HG03378 (cell line): ENCODE measurements at regions not wholly inside any gene's neighbourhood (a gene's known extent, or its start where the extent isn't known, plus 50 kb on each side); places are given as distances from the start of the nearest gene placed in this dataset.

Experiments
- ATAC-seq: cut with Tn5 transposase; IDR thresholded peaks from one replicate; pipeline ENCODE4 v1.9.1; 2021; ENCODE audit warnings: mild to moderate bottlenecking, moderate library complexity; ENCODE audit not compliant: unreplicated experiment

- no peak for ATAC-seq
Observed at GRCh38 chr14:100955201-100955600, 51.7 kb upstream of the RTL1 start.

GRCh38 chr14:100962494-100962893, 59.0 kb upstream of the RTL1 start:
- no peak for ATAC-seq

DNA sequence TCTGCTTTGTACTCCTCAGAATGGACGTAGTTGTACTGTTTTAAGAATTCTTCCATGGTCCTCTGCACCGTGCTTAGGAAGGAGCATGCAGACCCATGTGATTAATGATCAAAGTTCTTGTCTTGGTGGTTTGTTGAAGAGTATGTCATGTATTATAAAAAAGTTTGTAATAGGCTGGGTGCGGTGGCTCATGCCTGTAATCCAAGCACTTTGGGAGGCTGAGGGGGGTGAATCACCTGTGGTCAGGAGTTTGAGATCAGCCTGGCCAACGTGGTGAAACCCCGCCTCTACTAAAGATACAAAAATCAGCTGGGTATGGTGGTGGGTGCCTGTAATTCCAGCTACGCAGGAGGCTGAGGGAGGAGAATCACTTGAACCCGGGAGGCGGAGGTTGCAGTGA, 61.8 kb upstream of the RTL1 start:
- ATAC-seq: no peak

GRCh38 chr14:100967178-100967577, 63.7 kb upstream of the RTL1 start:
- no peak for ATAC-seq

DNA sequence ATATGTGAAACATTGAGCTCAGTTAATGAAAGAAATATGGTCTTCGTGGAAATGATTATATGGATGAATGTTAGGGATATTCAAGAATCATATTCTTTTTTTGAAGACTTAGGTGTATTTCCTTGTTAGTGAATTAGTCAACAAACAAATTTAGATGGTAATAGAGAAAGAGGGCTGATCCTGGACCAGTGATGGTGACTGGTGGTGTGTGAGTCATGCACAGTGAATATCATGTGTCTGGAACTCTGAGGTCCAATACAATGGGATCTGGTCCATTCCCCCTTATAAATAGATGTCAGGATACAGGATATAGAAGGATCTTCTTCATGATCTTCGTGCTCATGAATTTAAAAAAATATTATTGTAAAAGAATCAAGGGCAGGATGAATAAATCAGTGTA, 64.4 kb upstream of the RTL1 start:
- no peak for ATAC-seq

DNA sequence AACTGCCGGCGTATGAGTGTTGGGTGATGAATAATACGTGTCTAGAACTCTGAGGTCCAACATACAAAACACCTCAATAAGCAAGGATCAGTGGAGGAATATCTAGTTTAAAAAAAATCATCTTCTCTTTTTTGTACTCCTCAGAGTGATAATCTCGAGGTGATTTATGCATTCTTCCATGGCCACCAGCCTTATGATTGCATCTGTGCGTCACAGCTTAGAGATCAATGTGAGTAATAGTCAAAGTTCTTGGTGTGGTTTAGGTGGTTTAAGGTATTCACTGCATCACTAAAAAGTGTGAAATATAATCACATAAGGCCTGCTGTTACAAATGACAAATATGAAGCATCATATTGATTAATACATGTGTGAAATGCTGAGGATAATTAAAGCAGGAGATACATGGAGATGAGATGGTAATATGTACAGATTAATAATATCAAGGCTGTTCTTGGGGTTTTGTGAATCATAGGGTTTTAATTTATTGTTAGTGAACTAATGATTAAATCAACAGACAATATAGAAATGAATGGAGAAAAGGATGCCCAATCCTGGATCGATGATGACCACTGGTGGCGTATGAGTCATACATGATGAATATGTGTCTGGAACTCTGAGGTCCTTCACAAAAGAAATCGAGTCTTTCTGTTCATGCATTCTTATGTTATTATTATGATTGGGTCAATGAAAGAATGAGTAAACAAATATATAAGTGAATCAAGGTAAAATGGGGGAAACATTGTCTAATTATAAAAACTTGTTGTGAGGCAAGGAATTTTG, 68.8 kb upstream of the RTL1 start:
- ATAC-seq: no peak

DNA sequence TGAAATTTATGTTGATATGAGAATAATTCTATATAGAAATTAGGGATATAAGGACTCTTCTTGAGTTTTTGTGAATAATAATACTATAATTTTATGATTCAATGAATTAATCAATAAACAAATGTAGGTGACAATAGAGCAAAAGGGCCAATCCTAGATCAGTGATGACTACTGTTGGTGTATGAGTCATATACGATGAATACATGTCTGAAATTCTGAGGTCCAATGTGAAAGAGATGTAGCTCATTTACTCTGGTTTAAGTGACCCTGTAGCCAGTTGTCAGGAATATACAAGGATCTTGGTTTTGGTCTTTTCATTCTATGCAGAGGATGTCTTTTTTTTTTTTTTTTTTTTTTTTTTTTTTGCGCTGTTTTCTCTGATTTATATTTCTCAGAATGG, 72.1 kb upstream of the RTL1 start:
- ATAC-seq: no peak

- no peak for ATAC-seq
Observed at GRCh38 chr14:100979079-100979478, 75.6 kb upstream of the RTL1 start.

DNA sequence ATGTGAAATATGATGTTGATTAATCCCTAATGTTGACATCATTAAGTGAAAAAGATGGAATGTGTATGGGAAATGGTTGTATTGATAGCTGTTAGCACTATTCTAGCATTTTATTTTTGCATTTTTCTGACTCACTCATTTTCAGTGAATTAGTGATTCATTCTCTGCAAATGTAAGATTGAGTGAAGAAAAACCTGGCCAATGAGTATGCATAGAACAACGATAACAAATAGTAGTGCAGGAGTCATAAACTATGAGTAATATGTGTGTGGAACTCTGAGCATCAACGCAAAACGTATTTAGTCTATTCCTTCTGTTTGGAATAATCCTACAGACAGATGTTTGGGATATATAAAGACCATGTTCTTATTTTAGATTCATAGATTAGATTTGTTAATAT, 76.3 kb upstream of the RTL1 start:
- ATAC-seq: no peak

GRCh38 chr14:100980823-100981222, 77.3 kb upstream of the RTL1 start:
- ATAC-seq: no peak

- no peak for ATAC-seq
Observed at GRCh38 chr14:100981809-100982208, 78.3 kb upstream of the RTL1 start.

- ATAC-seq: no peak
Observed at GRCh38 chr14:100982353-100982752, 78.8 kb upstream of the RTL1 start.

- no peak for ATAC-seq
Observed at GRCh38 chr14:100982762-100983161, 79.2 kb upstream of the RTL1 start.

GRCh38 chr14:100983710-100984109, 80.2 kb upstream of the RTL1 start:
- ATAC-seq: no peak

GRCh38 chr14:100988011-100988410, 84.5 kb upstream of the RTL1 start:
- no peak for ATAC-seq

DNA sequence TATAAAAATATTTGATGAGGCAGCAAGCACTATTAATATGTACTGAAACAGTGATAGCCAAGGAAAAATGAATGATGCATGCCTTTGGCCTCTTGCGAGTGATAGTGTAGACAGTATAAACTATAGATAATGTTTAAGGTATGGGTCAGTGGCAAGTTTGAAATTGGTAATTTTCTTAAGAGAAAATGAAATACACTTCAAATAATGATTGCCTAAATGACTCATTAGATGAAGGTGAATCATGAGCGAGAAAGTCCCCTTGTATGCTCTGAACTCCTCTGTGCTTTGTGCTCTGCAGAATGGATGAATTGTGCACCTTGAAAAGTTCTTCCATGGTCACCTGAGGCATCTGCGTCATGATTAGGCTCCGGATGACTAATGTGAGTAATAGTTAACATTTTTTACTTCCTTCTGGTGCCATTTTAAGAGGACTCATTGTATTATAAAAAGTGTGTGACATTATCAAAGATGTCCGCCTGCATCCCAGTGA, 84.9 kb upstream of the RTL1 start:
- ATAC-seq: peak; percentile 55

GRCh38 chr14:100988956-100989355, 85.4 kb upstream of the RTL1 start:
- no peak for ATAC-seq

GRCh38 chr14:100989924-100990323, 86.4 kb upstream of the RTL1 start:
- no peak for ATAC-seq

GRCh38 chr14:100994082-100994481, 90.6 kb upstream of the RTL1 start:
- no peak for ATAC-seq

GRCh38 chr14:100994756-100995330, 91.3 kb upstream of the RTL1 start:
- no peak for ATAC-seq

DNA sequence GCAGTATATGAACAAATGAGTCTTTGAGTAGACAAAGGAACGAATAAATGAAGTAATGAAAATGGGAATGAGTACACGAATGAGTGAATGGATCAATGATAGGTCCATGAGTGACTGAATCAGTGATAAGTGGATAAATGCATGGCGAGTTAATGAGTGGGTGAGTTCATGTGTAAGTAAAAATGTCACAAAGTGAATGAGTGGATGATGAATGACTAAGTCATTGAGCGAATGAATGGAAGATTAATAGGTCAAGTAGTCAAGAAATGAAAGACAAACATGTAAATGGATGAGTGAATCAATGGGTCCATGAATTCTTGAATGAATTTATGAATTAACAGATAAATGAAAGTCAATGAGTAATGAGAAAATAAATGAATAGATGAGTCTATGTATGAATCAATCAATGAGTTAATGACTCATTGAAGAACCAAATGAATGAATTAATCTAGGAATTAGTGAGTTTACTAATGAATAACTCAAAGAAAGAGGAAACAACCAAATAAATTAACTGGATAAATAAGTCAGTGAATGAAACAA, 97.3 kb upstream of the RTL1 start:
- ATAC-seq: no peak

DNA sequence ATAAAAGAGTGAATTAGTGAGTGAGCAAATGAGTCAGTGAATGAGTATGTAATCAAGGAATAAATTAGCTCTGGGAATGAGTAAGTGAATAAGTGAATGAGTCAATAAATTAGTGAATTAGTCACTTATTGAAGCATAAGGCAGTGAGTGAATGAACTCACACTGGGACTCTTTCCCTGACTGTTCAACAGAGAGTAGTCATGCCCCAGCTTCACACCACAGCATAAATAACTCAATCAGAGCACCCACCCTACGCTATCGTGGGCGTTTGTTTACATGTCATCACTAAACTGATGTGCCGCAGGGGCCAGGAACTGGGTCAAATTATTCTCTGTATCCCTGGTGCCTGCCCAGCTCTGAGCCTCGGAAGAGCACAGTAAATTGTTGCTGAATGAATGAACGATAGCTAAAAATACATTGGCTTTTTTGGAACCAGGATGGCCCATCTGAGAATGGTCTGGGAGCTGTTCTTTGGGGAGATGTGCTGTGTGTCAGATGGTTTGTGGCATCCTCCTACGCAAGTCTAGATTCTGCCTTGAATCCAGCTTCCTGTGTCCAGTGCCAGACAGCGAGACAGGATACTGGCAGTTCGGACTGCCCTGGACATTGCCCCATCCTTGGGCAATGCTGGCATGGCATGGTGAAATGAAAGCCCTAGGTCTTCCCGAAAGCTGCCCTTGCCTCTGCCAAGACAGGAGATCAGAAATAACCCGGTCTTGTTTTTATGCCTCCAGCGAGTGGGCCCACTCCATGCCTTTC, 98.0 kb upstream of the RTL1 start:
- no peak for ATAC-seq
